Transverse colon (tissue), 4 donors: ENCODE measurements at regions not wholly inside any gene's neighbourhood (a gene's known extent, or its start where the extent isn't known, plus 50 kb on each side); places are given as distances from the start of the nearest gene placed in this dataset.
A peak's percentile ranks its signal among the peaks of the same experiment; 100 is the strongest.

ENCODE experiments used
- DNase-seq: peaks from one replicate; pipeline ENCODE4 v3.0.0-alpha.2; 2019
- H3K27ac ChIP-seq, 4 donors: fragments of 200-600 bp; sonication (generic); 2 replicates each; pipeline ENCODE4 v1.5.1; 2016 to 2018; ENCODE audit warnings: inconsistent platforms in 4 of 4
- H3K27me3 ChIP-seq: fragments of 200-600 bp; sonication (generic); 2 replicates; pipeline ENCODE4 v1.5.1; 2017; ENCODE audit warnings: inconsistent platforms
- H3K36me3 ChIP-seq, 4 donors: fragments of 200-600 bp; sonication (generic); 2 replicates each; pipeline ENCODE4 v1.5.1; 2017 to 2019; ENCODE audit warnings: inconsistent platforms in 4 of 4
- H3K4me1 ChIP-seq, 4 donors: fragments of 200-600 bp; sonication (generic); 2 replicates each; pipeline ENCODE4 v1.5.1; 2017 to 2020; ENCODE audit warnings: inconsistent platforms in 4 of 4
- H3K4me3 ChIP-seq, 4 donors: fragments of 200-600 bp; sonication (generic); 1 replicate in 1 of 4; 2 replicates in 3 of 4; pipeline versions ENCODE4 v1.5.1 to v1.6.1; 2017 to 2019; ENCODE audit warnings: inconsistent platforms in 4 of 4
- H3K9me3 ChIP-seq, 2 donors: fragments of 200-600 bp; sonication (generic); 2 replicates each; pipeline ENCODE4 v1.5.1; 2017 to 2019; ENCODE audit warnings: inconsistent platforms in 2 of 2
- CTCF ChIP-seq, 5 experiments: fragments of 200-600 bp in 3 of 5; fragments of 450-650 bp in 2 of 5; sonication (generic) in 3 of 5; IDR thresholded peaks; 1 replicate in 2 of 5; 2 replicates in 3 of 5; pipeline ENCODE4 v1.5.1; 2016 to 2017; ENCODE audit warnings: antibody characterized with exemption in 5 of 5, inconsistent platforms in 3 of 5, mild to moderate bottlenecking in 2 of 5, moderate library complexity in 1 of 5
- EP300 ChIP-seq: sonication (generic); formaldehyde crosslinking; IDR thresholded peaks from one replicate; pipeline ENCODE4 v1.6.1; 2017; ENCODE audit warnings: antibody characterized with exemption, low read depth
- POLR2A ChIP-seq: fragments of 450-650 bp; IDR thresholded peaks from one replicate; pipeline ENCODE4 v1.6.1; 2016; ENCODE audit warnings: antibody characterized with exemption, mild to moderate bottlenecking, moderate library complexity
- POLR2AphosphoS5 ChIP-seq, 3 donors: sonication (generic); formaldehyde crosslinking; IDR thresholded peaks; one replicate each; pipeline ENCODE4 v1.6.1; 2016; ENCODE audit warnings: antibody characterized with exemption in 3 of 3
- WGBS, 2 donors: methylation state at CpG; one replicate each; pipeline ENCODE4 v1.1.5; 2018; ENCODE audit warnings: low coverage in 1 of 2; 5-methylcytosine and 5-hydroxymethylcytosine counted together
- in situ Hi-C, 4 donors: fragments of 200-750 bp; cut with MboI; loops; one replicate each; pipeline versions ENCODE4 v1.15.0 to v1.15.1; 2017; ENCODE audit warnings: low sequenced_read_pairs in 3 of 4, low pct_ligation_motif_present in 1 of 4, low pct_unique_long_range_greater_than_20kb in 1 of 4
- intact Hi-C: fragments of 100-400 bp; cut with DNase I; formaldehyde crosslinking; loops from one replicate; pipeline ENCODE4 v1.15.1; 2023; ENCODE audit warnings: low total_unique reads

GRCh38 chr2:34261701-34262100 is 662.6 kb upstream of the FAM98A start:
- no peaks in the 10 kb centered on the region for H3K9me3 ChIP-seq
- H3K36me3 ChIP-seq: no peaks in the 10 kb centered on the region
- 76 to 100% methylated on average over 1 to 6 of the region's 6 CpGs for WGBS, 2 donors
- H3K27ac ChIP-seq: no peak overlapping the region
- TF ChIP-seq POLR2A (no peak), POLR2AphosphoS5 (IDR thresholded peaks at IDR 0.05) (no peak), EP300 (no peak), CTCF (IDR thresholded peaks at IDR 0.05) (no peak)
- H3K27me3 ChIP-seq: no peaks in the 10 kb centered on the region
- intact Hi-C loops: no loop called here
- H3K4me3 ChIP-seq: no peak overlapping the region
- H3K4me1 ChIP-seq: no peaks in the 10 kb centered on the region
- DNase-seq: no peak
- in situ Hi-C loops: no loop called here

- peak overlapping the region in 3 of 4 donors; percentile 23 to 40 (median 24) for H3K27ac ChIP-seq
- no peaks in the 10 kb centered on the region for H3K36me3 ChIP-seq
- WGBS, 2 donors: 30 to 33% methylated on average over 2 of the region's 2 CpGs
- no peak for TF ChIP-seq POLR2AphosphoS5 (IDR thresholded peaks at IDR 0.05)
- no peak for TF ChIP-seq CTCF (IDR thresholded peaks at IDR 0.05)
- TF ChIP-seq EP300: no peak
- no peak for TF ChIP-seq POLR2A
- no peak overlapping the region for H3K4me3 ChIP-seq
- intact Hi-C loops (no loop called here), in situ Hi-C loops (no loop called here)
- no peaks in the 10 kb centered on the region for H3K9me3 ChIP-seq
- H3K27me3 ChIP-seq: no peaks in the 10 kb centered on the region
- H3K4me1 ChIP-seq: peaks cover 0 to 20% (median 9%) of the 10 kb centered on the region in 4 donors
- no peak for DNase-seq
These were observed 655.3 kb upstream of the FAM98A start for GRCh38 chr2:34254272-34254878.

- peak overlapping the region in 3 of 4 donors; percentile 18 to 53 (median 35) for H3K27ac ChIP-seq
- H3K9me3 ChIP-seq: no peaks in the 10 kb centered on the region
- in situ Hi-C loops (no loop called here), intact Hi-C loops (no loop called here)
- TF ChIP-seq POLR2A (no peak), CTCF (IDR thresholded peaks at IDR 0.05) (no peak), POLR2AphosphoS5 (IDR thresholded peaks at IDR 0.05) (no peak), EP300 (no peak)
- DNase-seq: no peak
- WGBS, 2 donors: 32 to 37% methylated on average over 3 of the region's 3 CpGs
- no peaks in the 10 kb centered on the region for H3K27me3 ChIP-seq
- H3K4me3 ChIP-seq: no peak overlapping the region
- H3K36me3 ChIP-seq: no peaks in the 10 kb centered on the region
- peaks cover 0 to 20% (median 9%) of the 10 kb centered on the region in 4 donors for H3K4me1 ChIP-seq
These were observed 653.0 kb upstream of the FAM98A start for GRCh38 chr2:34252111-34252510.

GRCh38 chr2:34251578-34251977 is 652.5 kb upstream of the FAM98A start:
- TF ChIP-seq POLR2AphosphoS5 (IDR thresholded peaks at IDR 0.05) (no peak), EP300 (no peak), CTCF (IDR thresholded peaks at IDR 0.05) (no peak), POLR2A (no peak)
- in situ Hi-C loops: no loop called here
- Histone ChIP-seq H3K4me3 (no peak overlapping the region), H3K9me3 (no peaks in the 10 kb centered on the region), H3K27ac (peak overlapping the region in 3 of 4 donors; percentile 18 to 53 (median 35)), H3K36me3 (no peaks in the 10 kb centered on the region), H3K4me1 (peaks cover 0 to 20% (median 9%) of the 10 kb centered on the region in 4 donors), H3K27me3 (no peaks in the 10 kb centered on the region)
- intact Hi-C loops: no loop called here
- DNase-seq: no peak
